Liver (tissue), 8 donors: ENCODE measurements at regions not wholly inside any gene's neighbourhood (a gene's known extent, or its start where the extent isn't known, plus 50 kb on each side); places are given as distances from the start of the nearest gene placed in this dataset.

Source experiments
- DNase-seq: peaks from one replicate; pipeline ENCODE4 v3.0.0-alpha.2; 2017; ENCODE audit warnings: low spot score
- H3K27ac ChIP-seq, 2 donors: one replicate each; pipeline ENCODE4 v1.7.0; 2013; ENCODE audit warnings: inconsistent platforms in 2 of 2, low read length in 2 of 2, control low read depth in 1 of 2, low read depth in 1 of 2, mild to moderate bottlenecking in 1 of 2
- H3K27me3 ChIP-seq, 4 donors: one replicate each; pipeline versions ENCODE4 v1.6.1 to v1.7.0; 2013; ENCODE audit warnings: low read length in 3 of 4, inconsistent platforms in 1 of 4, mild to moderate bottlenecking in 1 of 4, moderate library complexity in 1 of 4; ENCODE audit not compliant: control insufficient read depth in 4 of 4, insufficient read depth in 4 of 4
- H3K36me3 ChIP-seq, 4 donors: one replicate each; pipeline versions ENCODE4 v1.6.1 to v1.7.0; 2013; ENCODE audit warnings: low read length in 3 of 4, mild to moderate bottlenecking in 3 of 4, low read depth in 1 of 4, moderate library complexity in 1 of 4; ENCODE audit not compliant: control insufficient read depth in 4 of 4, insufficient read depth in 3 of 4
- H3K4me1 ChIP-seq, 4 donors: one replicate each; pipeline versions ENCODE4 v1.6.1 to v1.7.0; 2013; ENCODE audit warnings: low read length in 3 of 4, mild to moderate bottlenecking in 3 of 4, moderate library complexity in 1 of 4; ENCODE audit not compliant: control insufficient read depth in 4 of 4, insufficient read depth in 4 of 4
- H3K4me3 ChIP-seq, 3 donors: one replicate each; pipeline versions ENCODE4 v1.6.1 to v1.7.0; 2013; ENCODE audit warnings: low read length in 3 of 3, control low read depth in 1 of 3, low read depth in 1 of 3, mild to moderate bottlenecking in 1 of 3
- H3K9ac ChIP-seq, 2 donors: one replicate each; pipeline ENCODE4 v1.7.0; 2013; ENCODE audit warnings: low read length in 2 of 2, mild to moderate bottlenecking in 2 of 2, moderate library complexity in 2 of 2, control low read depth in 1 of 2, low read depth in 1 of 2
- H3K9me3 ChIP-seq, 4 donors: one replicate each; pipeline versions ENCODE4 v1.6.1 to v1.7.0; 2013; ENCODE audit warnings: low read length in 3 of 4; ENCODE audit not compliant: control insufficient read depth in 4 of 4
- CTCF ChIP-seq: fragments of 150-350 bp; IDR thresholded peaks from 2 replicates; pipeline ENCODE4 v1.5.1; 2017; ENCODE audit warnings: improper control_type of control experiment, low read depth, low read length; ENCODE audit not compliant: missing input control
- FOXA1 ChIP-seq: IDR thresholded peaks from 2 replicates; pipeline ENCODE4 v1.6.1; 2016; ENCODE audit warnings: antibody characterized with exemption
- FOXA2 ChIP-seq: IDR thresholded peaks from 2 replicates; pipeline ENCODE4 v1.6.1; 2016; ENCODE audit warnings: antibody characterized with exemption
- GABPA ChIP-seq, 2 donors: IDR thresholded peaks in 1 of 2; conservative IDR thresholded peaks in 1 of 2; 2 replicates each; pipeline ENCODE4 v1.6.1; 2016; ENCODE audit warnings: antibody characterized with exemption in 2 of 2, mild to moderate bottlenecking in 1 of 2, moderate library complexity in 1 of 2
- HNF4A ChIP-seq, 2 donors: conservative IDR thresholded peaks; 2 replicates each; pipeline ENCODE4 v1.6.1; 2016; ENCODE audit warnings: antibody characterized with exemption in 2 of 2, mild to moderate bottlenecking in 2 of 2
- HNF4G ChIP-seq: IDR thresholded peaks from 2 replicates; pipeline ENCODE4 v1.6.1; 2016; ENCODE audit warnings: antibody characterized with exemption
- JUND ChIP-seq, 2 donors: IDR thresholded peaks; 2 replicates each; pipeline ENCODE4 v1.6.1; 2016; ENCODE audit warnings: antibody characterized with exemption in 2 of 2
- MAX ChIP-seq: IDR thresholded peaks from 2 replicates; pipeline ENCODE4 v1.6.1; 2016; ENCODE audit warnings: antibody characterized with exemption
- NR2F2 ChIP-seq: IDR thresholded peaks from 2 replicates; pipeline ENCODE4 v1.6.1; 2016; ENCODE audit warnings: antibody characterized with exemption
- RAD21 ChIP-seq, 2 donors: IDR thresholded peaks; 2 replicates each; pipeline ENCODE4 v1.6.1; 2016; ENCODE audit warnings: antibody characterized with exemption in 2 of 2, mild to moderate bottlenecking in 2 of 2
- REST ChIP-seq: IDR thresholded peaks from 2 replicates; pipeline ENCODE4 v1.6.1; 2016; ENCODE audit warnings: antibody characterized with exemption, mild to moderate bottlenecking
- RXRA ChIP-seq, 2 donors: IDR thresholded peaks; 2 replicates each; pipeline ENCODE4 v1.6.1; 2017 to 2018; ENCODE audit warnings: antibody characterized with exemption in 2 of 2, mild to moderate bottlenecking in 1 of 2
- TAF1 ChIP-seq: conservative IDR thresholded peaks from 2 replicates; pipeline ENCODE4 v1.6.1; 2016; ENCODE audit warnings: antibody characterized with exemption, mild to moderate bottlenecking
- YY1 ChIP-seq: IDR thresholded peaks from 2 replicates; pipeline ENCODE4 v1.6.1; 2016; ENCODE audit warnings: antibody characterized with exemption, mild to moderate bottlenecking
- WGBS: extraction: QIAGEN DNeasy Blood & Tissue Kit; methylation state at CpG from one replicate; pipeline ENCODE4 v1.1.7; 2013; 5-methylcytosine and 5-hydroxymethylcytosine counted together
- donor health status: healthy.
- donor health status: healthy.
- donor health status: healthy.
- donor health status: healthy.
- donor health status: healthy.

GRCh38 chr2:66875941-66876462 is 441.1 kb downstream of the MEIS1 start (continued):
- TF ChIP-seq MAX = no peak

- Histone ChIP-seq H3K27me3 (no peaks in the 10 kb centered on the region), H3K27ac (no peak overlapping the region), H3K36me3 (no peaks in the 10 kb centered on the region), H3K4me3 (no peak overlapping the region), H3K9me3 (no peaks in the 10 kb centered on the region), H3K9ac (no peak overlapping the region), H3K4me1 (no peaks in the 10 kb centered on the region)
- TF ChIP-seq NR2F2 (no peak), FOXA2 (no peak), RAD21 (IDR thresholded peaks at IDR 0.05) (no peak), YY1 (no peak), RXRA (IDR thresholded peaks at IDR 0.05) (no peak), HNF4A (conservative IDR thresholded peaks at IDR 0.05) (no peak), JUND (IDR thresholded peaks at IDR 0.05) (no peak), REST (no peak)
- no peak for DNase-seq
- 57% methylated on average over 2 of the region's 2 CpGs for WGBS
Measured at GRCh38 chr2:66885775-66886383, 451.0 kb downstream of the MEIS1 start.

- no peak for DNase-seq
- no peaks in the 10 kb centered on the region for H3K9me3 ChIP-seq
- WGBS = 92% methylated on average over 1 of the region's 1 CpG
- H3K4me1 ChIP-seq = no peaks in the 10 kb centered on the region
- H3K27me3 ChIP-seq = no peaks in the 10 kb centered on the region
- no peak overlapping the region for H3K9ac ChIP-seq
- H3K36me3 ChIP-seq = no peaks in the 10 kb centered on the region
- no peak overlapping the region for H3K4me3 ChIP-seq
- TF ChIP-seq HNF4G (no peak), RAD21 (IDR thresholded peaks at IDR 0.05) (no peak), FOXA2 (no peak), RXRA (IDR thresholded peaks at IDR 0.05) (no peak), FOXA1 (no peak), JUND (IDR thresholded peaks at IDR 0.05) (no peak), TAF1 (no peak), HNF4A (conservative IDR thresholded peaks at IDR 0.05) (no peak), CTCF (no peak), GABPA (IDR thresholded peaks at IDR 0.05 in 1 of 2, conservative IDR thresholded peaks at IDR 0.05 in 1 of 2) (no peak), NR2F2 (no peak)
- H3K27ac ChIP-seq = no peak overlapping the region
Measured at GRCh38 chr2:66888246-66888645, 453.3 kb downstream of the MEIS1 start.
